NCI-H748 (cell line): ENCODE measurements at regions not wholly inside any gene's neighbourhood (a gene's known extent, or its start where the extent isn't known, plus 50 kb on each side); places are given as distances from the start of the nearest gene placed in this dataset.
"Not testable (repeated sequence)": the region's sequence is repeated elsewhere in the genome, so short reads cannot be mapped to it uniquely, and the experiment has no call there.

Experiments used
- DNase-seq: peaks from one replicate; lab custom pipeline; 2025; ENCODE audit not compliant: unreplicated experiment; lab: John Stamatoyannopoulos, UW

- no peak for DNase-seq
Measured at GRCh38 chr5:120913396-120913795, 449.3 kb downstream of the PRR16 start.

GRCh38 chr5:120917214-120917758 is 453.2 kb downstream of the PRR16 start:
- no peak for DNase-seq

- DNase-seq, result no peak
Measured at GRCh38 chr5:120919017-120919416, 454.9 kb downstream of the PRR16 start.

- DNase-seq, result no peak
Measured at GRCh38 chr5:120923026-120923425, 458.9 kb downstream of the PRR16 start.

GRCh38 chr5:120926471-120926870 is 462.4 kb downstream of the PRR16 start:
- no peak for DNase-seq

GRCh38 chr5:120927950-120928530 is 463.9 kb downstream of the PRR16 start:
- no peak for DNase-seq

GRCh38 chr5:120932480-120932879 is 468.4 kb downstream of the PRR16 start:
- no peak for DNase-seq

GRCh38 chr5:120934031-120934430 is 469.9 kb downstream of the PRR16 start:
- no peak for DNase-seq

- no peak for DNase-seq
Measured at GRCh38 chr5:120936652-120937051, 472.6 kb downstream of the PRR16 start.

GRCh38 chr5:120938604-120939003 is 474.5 kb downstream of the PRR16 start:
- DNase-seq, result no peak

GRCh38 chr5:120942596-120943350 is 478.7 kb downstream of the PRR16 start:
- no peak for DNase-seq

- DNase-seq, result not testable (repeated sequence)
Measured at GRCh38 chr5:120949596-120949995, 485.5 kb downstream of the PRR16 start.

GRCh38 chr5:120953445-120953844 is 489.3 kb downstream of the PRR16 start:
- DNase-seq, result not testable (repeated sequence)

- DNase-seq, result no peak
Measured at GRCh38 chr5:120954255-120954654, 490.2 kb downstream of the PRR16 start.

- DNase-seq, result no peak
Measured at GRCh38 chr5:120955795-120956194, 491.7 kb downstream of the PRR16 start.

- DNase-seq, result no peak
Measured at GRCh38 chr5:120958877-120959485, 494.9 kb downstream of the PRR16 start.

- no peak for DNase-seq
Measured at GRCh38 chr5:120960510-120960909, 496.4 kb downstream of the PRR16 start.

- no peak for DNase-seq
Measured at GRCh38 chr5:120967366-120967765, 503.3 kb downstream of the PRR16 start.

GRCh38 chr5:120974690-120975089 is 510.6 kb downstream of the PRR16 start:
- DNase-seq, result no peak

GRCh38 chr5:120982351-120982750 is 518.3 kb downstream of the PRR16 start:
- no peak for DNase-seq

- DNase-seq, result no peak
Measured at GRCh38 chr5:120985526-120985925, 521.4 kb downstream of the PRR16 start.

- no peak for DNase-seq
Measured at GRCh38 chr5:120988491-120988890, 524.4 kb downstream of the PRR16 start.
